MCF 10A (cell line): ENCODE measurements at regions not wholly inside any gene's neighbourhood (a gene's known extent, or its start where the extent isn't known, plus 50 kb on each side); places are given as distances from the start of the nearest gene placed in this dataset.

Experiments
- BruUV-seq: library from RNA; stranded (reverse); fragments of 400-500 nt; replicated peaks from 2 replicates; lab custom pipeline; 2021; lab: Mats Ljungman, UMichigan
- CTCF ChIA-PET: fragments of 300-600 bp; sonication (Branson Sonifier 250); formaldehyde crosslinking; extraction: SDS; loops from one replicate; lab custom pipeline; 2021; ENCODE audit warnings: antibody characterized with exemption, inconsistent platforms; lab: Yijun Ruan, JAX
- POLR2A ChIA-PET: fragments of 300-600, 350-650 bp; sonication (Branson Sonifier 250); formaldehyde crosslinking; extraction: SDS; loops from one replicate; lab custom pipeline; 2020; ENCODE audit warnings: antibody characterized with exemption, inconsistent platforms; lab: Yijun Ruan, JAX
- DNase-seq: peaks from one replicate; pipeline ENCODE4 v3.0.0-alpha.2; 2018; ENCODE audit not compliant: unreplicated experiment
- H3K27ac Mint-ChIP-seq: one replicate; pipeline ENCODE4 v1.8.0; 2022; ENCODE audit warnings: mild to moderate bottlenecking, low read depth, mixed read lengths; ENCODE audit not compliant: unreplicated experiment
- H3K27me3 Mint-ChIP-seq: one replicate; pipeline ENCODE4 v1.8.0; 2022; ENCODE audit warnings: mixed read lengths; ENCODE audit not compliant: insufficient read depth, unreplicated experiment
- H3K36me3 Mint-ChIP-seq: one replicate; pipeline ENCODE4 v1.8.0; 2022; ENCODE audit warnings: mild to moderate bottlenecking, moderate library complexity, mixed read lengths; ENCODE audit not compliant: insufficient read depth, unreplicated experiment
- H3K4me1 Mint-ChIP-seq: one replicate; pipeline ENCODE4 v1.8.0; 2022; ENCODE audit warnings: mixed read lengths; ENCODE audit not compliant: insufficient read depth, unreplicated experiment
- H3K4me3 Mint-ChIP-seq: one replicate; pipeline ENCODE4 v1.8.0; 2022; ENCODE audit warnings: mild to moderate bottlenecking, moderate library complexity, mixed read lengths; ENCODE audit not compliant: unreplicated experiment
- H3K9me3 Mint-ChIP-seq: one replicate; pipeline ENCODE4 v1.8.0; 2022; ENCODE audit warnings: mixed read lengths; ENCODE audit not compliant: unreplicated experiment
- CTCF ChIP-seq: fragments of 200-600 bp; IDR thresholded peaks from one replicate; pipeline ENCODE4 v1.8.0; 2022; ENCODE audit warnings: antibody characterized with exemption, mild to moderate bottlenecking; ENCODE audit not compliant: unreplicated experiment
- intact Hi-C: fragments of 100-400 bp; cut with micrococcal nuclease; formaldehyde crosslinking; loops from 2 replicates; pipeline ENCODE4 v1.14.1; 2022

GRCh38 chr10:129191797-129192196 lies 275.2 kb upstream of the MGMT start:
- ChIA-PET POLR2A (interaction anchor here (1.0 to 2.0 kb wide), 3 partner anchors 8 to 95 kb away, joined by 3 to 8 read pairs (median 7); no protein-coding TSS in a partner anchor), CTCF (no interaction called here)
- intact Hi-C loops, result loop anchor here (10.0 kb wide), 1 partner anchor 133 kb away; no protein-coding TSS in a partner anchor
- TF ChIP-seq CTCF, result no peak
- DNase-seq, result peak; percentile 17
- Mint-ChIP-seq H3K36me3 (no peaks in the 10 kb centered on the region), H3K4me1 (peaks cover 27% of the 10 kb centered on the region), H3K9me3 (peaks cover 13% of the 10 kb centered on the region), H3K27ac (peak overlapping the region; percentile 90), H3K27me3 (no peaks in the 10 kb centered on the region), H3K4me3 (peak overlapping the region; percentile 69)
- BruUV-seq, result no TSS peak

DNA sequence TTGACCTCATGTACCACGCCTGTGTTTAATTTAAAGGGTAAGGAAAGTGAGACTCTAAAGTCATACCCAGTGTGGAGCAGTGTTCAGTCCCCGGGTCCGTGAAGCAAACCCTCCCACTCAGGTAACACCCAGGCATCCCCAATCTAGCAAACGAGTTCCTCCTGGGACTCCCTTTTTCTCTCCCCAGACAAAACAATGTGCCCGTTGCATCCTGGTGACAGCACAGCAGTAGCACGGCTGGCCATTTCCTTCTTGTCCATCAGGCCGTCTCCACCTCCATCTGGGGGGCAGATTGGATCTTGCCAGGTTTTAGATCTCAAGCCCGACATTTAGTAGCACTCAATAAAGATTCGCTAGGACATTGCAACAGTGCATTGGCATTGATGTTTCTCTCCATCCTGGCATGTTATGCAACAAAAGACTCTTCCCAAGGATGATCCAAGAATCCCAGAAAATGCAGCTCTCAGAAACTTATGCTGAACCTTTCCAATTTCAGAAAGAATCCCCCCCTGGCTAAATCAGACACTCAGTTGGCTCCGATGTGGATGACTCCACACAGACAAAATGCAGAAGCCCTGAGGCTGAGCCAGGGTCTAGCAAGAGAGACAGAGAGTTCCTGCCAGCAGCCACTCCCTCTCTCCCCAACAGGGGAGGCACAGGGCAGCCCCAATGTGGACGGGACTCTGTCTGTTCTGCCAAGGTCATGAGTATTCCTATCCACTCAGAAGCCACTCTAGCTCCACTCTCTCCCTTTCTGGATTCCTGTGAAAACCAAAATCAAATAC lies 274.5 kb upstream of the MGMT start:
- CTCF ChIA-PET, result interaction anchor here (0.6 kb wide), 1 partner anchor 30 kb away, joined by 3 read pairs; no protein-coding TSS in a partner anchor

DNA sequence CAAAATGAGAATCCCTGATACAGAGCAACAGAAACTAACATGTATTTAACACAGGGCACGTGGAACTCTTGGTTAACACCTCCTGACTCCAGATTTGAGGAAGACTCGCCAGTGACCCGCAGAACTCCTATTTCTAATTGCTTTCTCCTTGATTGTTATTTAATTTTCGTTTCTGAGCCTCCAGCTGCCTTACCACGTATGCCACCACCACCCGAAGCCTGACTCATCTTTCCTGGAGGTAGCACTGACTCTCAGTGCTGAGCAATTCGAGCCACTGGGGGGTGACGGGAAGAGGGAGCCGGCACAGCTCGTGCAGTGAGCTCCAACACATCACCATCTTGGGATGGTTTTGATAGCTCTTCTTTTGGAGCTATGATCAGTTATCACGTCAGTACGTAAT lies 273.9 kb upstream of the MGMT start:
- CTCF ChIA-PET, result interaction anchor here (0.6 to 0.7 kb wide), 4 partner anchors 22 to 1121 kb away, joined by 3 read pairs; no protein-coding TSS in a partner anchor
- TF ChIP-seq CTCF, result no peak
- peak; percentile 90 for DNase-seq
- POLR2A ChIA-PET, result interaction anchor here (1.8 to 2.0 kb wide), 2 partner anchors 9 to 97 kb away, joined by 7 to 8 read pairs; no protein-coding TSS in a partner anchor
- H3K4me1 Mint-ChIP-seq, result peaks cover 27% of the 10 kb centered on the region
- peak overlapping the region; percentile 69 for H3K4me3 Mint-ChIP-seq
- no TSS peak for BruUV-seq
- no peaks in the 10 kb centered on the region for H3K9me3 Mint-ChIP-seq
- H3K36me3 Mint-ChIP-seq, result no peaks in the 10 kb centered on the region
- peak overlapping the region; percentile 90 for H3K27ac Mint-ChIP-seq
- intact Hi-C loops, result loop anchor here (10.0 kb wide), 1 partner anchor 132 kb away; no protein-coding TSS in a partner anchor
- H3K27me3 Mint-ChIP-seq, result no peaks in the 10 kb centered on the region

More for the DNA sequence above, 274.5 kb upstream of the MGMT start:
- BruUV-seq, result no TSS peak
- Mint-ChIP-seq H3K9me3 (peaks cover 6% of the 10 kb centered on the region), H3K36me3 (no peaks in the 10 kb centered on the region), H3K27me3 (no peaks in the 10 kb centered on the region), H3K4me3 (peak overlapping the region; percentile 69), H3K4me1 (peaks cover 27% of the 10 kb centered on the region), H3K27ac (peak overlapping the region; percentile 90)
- POLR2A ChIA-PET, result interaction anchor here (1.0 to 2.0 kb wide), 3 partner anchors 9 to 96 kb away, joined by 3 to 8 read pairs (median 7); no protein-coding TSS in a partner anchor
- peak; percentile 97 for DNase-seq
- intact Hi-C loops, result loop anchor here (10.0 kb wide), 1 partner anchor 132 kb away; no protein-coding TSS in a partner anchor
- no peak for TF ChIP-seq CTCF

GRCh38 chr10:129194181-129194870 lies 272.7 kb upstream of the MGMT start:
- intact Hi-C loops, result loop anchor here (10.0 kb wide), 1 partner anchor 130 kb away; no protein-coding TSS in a partner anchor
- peak overlapping the region; percentile 0 for H3K27ac Mint-ChIP-seq
- no peaks in the 10 kb centered on the region for H3K9me3 Mint-ChIP-seq
- no peaks in the 10 kb centered on the region for H3K36me3 Mint-ChIP-seq
- H3K4me1 Mint-ChIP-seq, result peaks cover 27% of the 10 kb centered on the region
- BruUV-seq, result no TSS peak
- CTCF ChIA-PET, result no interaction called here
- H3K27me3 Mint-ChIP-seq, result no peaks in the 10 kb centered on the region
- POLR2A ChIA-PET, result no interaction called here
- no peak for DNase-seq
- no peak for TF ChIP-seq CTCF
- no peak overlapping the region for H3K4me3 Mint-ChIP-seq
